Gastroesophageal sphincter (tissue), 4 donors: ENCODE measurements at regions not wholly inside any gene's neighbourhood (a gene's known extent, or its start where the extent isn't known, plus 50 kb on each side); places are given as distances from the start of the nearest gene placed in this dataset.

Source experiments
- ATAC-seq: fragments of 150-250 bp; one replicate; pipeline ENCODE4 v1.9.1; 2016; ENCODE audit warnings: mild to moderate bottlenecking, moderate library complexity
- H3K27ac ChIP-seq, 4 donors: fragments of 200-600 bp; sonication (generic) in 3 of 4; 1 replicate in 3 of 4; 2 replicates in 1 of 4; pipeline ENCODE4 v1.5.1; 2016 to 2019
- H3K27me3 ChIP-seq: fragments of 200-600 bp; sonication (generic); one replicate; pipeline ENCODE4 v1.5.1; 2019
- H3K36me3 ChIP-seq, 2 donors: fragments of 200-600 bp; sonication (generic); one replicate each; pipeline ENCODE4 v1.5.1; 2019; ENCODE audit warnings: control low read depth in 1 of 2
- H3K4me1 ChIP-seq, 3 donors: fragments of 200-600 bp; sonication (generic); 1 replicate in 2 of 3; 2 replicates in 1 of 3; pipeline ENCODE4 v1.5.1; 2016 to 2019; ENCODE audit warnings: control low read depth in 2 of 3
- H3K4me3 ChIP-seq, 2 donors: fragments of 200-600 bp; sonication (generic); one replicate each; pipeline ENCODE4 v1.5.1; 2019; ENCODE audit warnings: mild to moderate bottlenecking in 1 of 2, moderate library complexity in 1 of 2
- H3K9me3 ChIP-seq, 3 donors: fragments of 200-600 bp; sonication (generic); one replicate each; pipeline ENCODE4 v1.5.1; 2017 to 2019; ENCODE audit warnings: control low read depth in 2 of 3
- CTCF ChIP-seq, 4 experiments: fragments of 200-600 bp in 2 of 4; fragments of 450-650 bp in 2 of 4; sonication (generic) in 1 of 4; IDR thresholded peaks; one replicate each; pipeline ENCODE4 v1.5.1; 2017 to 2019; ENCODE audit warnings: antibody characterized with exemption in 4 of 4, mild to moderate bottlenecking in 2 of 4, moderate library complexity in 2 of 4
- EP300 ChIP-seq: sonication (generic); formaldehyde crosslinking; IDR thresholded peaks from one replicate; pipeline ENCODE4 v1.6.1; 2017; ENCODE audit warnings: antibody characterized with exemption, mild to moderate bottlenecking
- POLR2A ChIP-seq, 2 donors: fragments of 450-650 bp; IDR thresholded peaks; one replicate each; pipeline ENCODE4 v1.6.1; 2017; ENCODE audit warnings: antibody characterized with exemption in 2 of 2, mild to moderate bottlenecking in 2 of 2, moderate library complexity in 1 of 2
- POLR2AphosphoS5 ChIP-seq: sonication (generic); formaldehyde crosslinking; IDR thresholded peaks from one replicate; pipeline ENCODE4 v1.6.1; 2017; ENCODE audit warnings: antibody characterized with exemption
- WGBS, 2 donors: methylation state at CpG; one replicate each; pipeline ENCODE4 v1.1.5; 2018; ENCODE audit warnings: low coverage in 1 of 2; 5-methylcytosine and 5-hydroxymethylcytosine counted together

- H3K36me3 ChIP-seq: no peaks in the 10 kb centered on the region
- H3K9me3 ChIP-seq: no peaks in the 10 kb centered on the region
- no peak overlapping the region for H3K27ac ChIP-seq
- no peak for ATAC-seq
- no peak overlapping the region for H3K4me3 ChIP-seq
- no peaks in the 10 kb centered on the region for H3K27me3 ChIP-seq
- TF ChIP-seq CTCF (IDR thresholded peaks at IDR 0.05) (no peak), EP300 (no peak), POLR2AphosphoS5 (no peak), POLR2A (IDR thresholded peaks at IDR 0.05) (no peak)
- 33 to 38% methylated on average over 1 of the region's 1 CpG for WGBS, 2 donors
- no peaks in the 10 kb centered on the region for H3K4me1 ChIP-seq
These were observed 193.4 kb upstream of the SLC35B3 start for GRCh38 chr6:8628736-8629135.

DNA sequence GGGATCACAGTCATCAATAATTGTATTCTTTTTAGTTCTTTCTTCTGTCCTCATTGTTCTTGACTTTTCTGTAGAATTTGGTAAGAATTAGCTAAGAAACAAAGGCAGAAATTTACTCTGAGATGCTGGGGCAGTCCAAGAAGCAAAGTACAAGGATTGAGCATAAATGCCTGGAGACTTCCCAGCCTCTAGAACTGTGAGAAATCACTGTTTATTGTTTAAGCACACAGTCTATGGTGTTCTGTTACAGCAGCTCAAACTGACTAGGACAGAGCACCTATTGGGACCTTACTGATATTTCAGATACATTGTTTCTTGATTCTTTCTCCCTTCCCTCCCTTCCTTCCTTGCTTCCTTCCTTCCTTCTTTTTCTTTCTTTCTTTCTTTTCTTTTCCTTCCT, 192.7 kb upstream of the SLC35B3 start:
- no peak overlapping the region for H3K27ac ChIP-seq
- no peaks in the 10 kb centered on the region for H3K36me3 ChIP-seq
- no peaks in the 10 kb centered on the region for H3K9me3 ChIP-seq
- TF ChIP-seq POLR2AphosphoS5 (no peak), POLR2A (IDR thresholded peaks at IDR 0.05) (no peak)
- H3K4me1 ChIP-seq: no peaks in the 10 kb centered on the region
- no peak overlapping the region for H3K4me3 ChIP-seq
- H3K27me3 ChIP-seq: no peaks in the 10 kb centered on the region
- ATAC-seq: no peak

GRCh38 chr6:8627085-8627861, 191.9 kb upstream of the SLC35B3 start:
- Histone ChIP-seq H3K9me3 (no peaks in the 10 kb centered on the region), H3K27ac (no peak overlapping the region), H3K4me3 (no peak overlapping the region), H3K36me3 (no peaks in the 10 kb centered on the region), H3K4me1 (no peaks in the 10 kb centered on the region), H3K27me3 (no peaks in the 10 kb centered on the region)
- no peak for TF ChIP-seq EP300
- no peak for TF ChIP-seq POLR2A (IDR thresholded peaks at IDR 0.05)
- TF ChIP-seq CTCF (IDR thresholded peaks at IDR 0.05): no peak
- no peak for TF ChIP-seq POLR2AphosphoS5
- ATAC-seq: no peak
- WGBS, 2 donors: 58 to 64% methylated on average over 2 of the region's 2 CpGs

- H3K4me1 ChIP-seq: no peaks in the 10 kb centered on the region
- no peaks in the 10 kb centered on the region for H3K36me3 ChIP-seq
- no peaks in the 10 kb centered on the region for H3K27me3 ChIP-seq
These were observed 189.3 kb upstream of the SLC35B3 start for GRCh38 chr6:8624665-8625064.

GRCh38 chr6:8623441-8623840, 188.1 kb upstream of the SLC35B3 start:
- TF ChIP-seq CTCF (IDR thresholded peaks at IDR 0.05) (no peak), POLR2AphosphoS5 (no peak), POLR2A (IDR thresholded peaks at IDR 0.05) (no peak), EP300 (no peak)
- 86 to 88% methylated on average over 3 of the region's 3 CpGs for WGBS, 2 donors
- Histone ChIP-seq H3K4me3 (no peak overlapping the region), H3K27me3 (no peaks in the 10 kb centered on the region), H3K36me3 (no peaks in the 10 kb centered on the region), H3K9me3 (no peaks in the 10 kb centered on the region), H3K27ac (no peak overlapping the region), H3K4me1 (no peaks in the 10 kb centered on the region)
- no peak for ATAC-seq

More at GRCh38 chr6:8624665-8625064, 189.3 kb upstream of the SLC35B3 start:
- TF ChIP-seq CTCF (IDR thresholded peaks at IDR 0.05) (no peak), POLR2AphosphoS5 (no peak), EP300 (no peak), POLR2A (IDR thresholded peaks at IDR 0.05) (no peak)
- Histone ChIP-seq H3K27ac (no peak overlapping the region), H3K9me3 (no peaks in the 10 kb centered on the region), H3K4me3 (no peak overlapping the region)
- no peak for ATAC-seq
- 92% methylated on average over 1 of the region's 1 CpG; no CpG with 5 or more reads in 1 of the 2 donors for WGBS, 2 donors
